ENCODE measurements at regions not wholly inside any gene's neighbourhood (a gene's known extent, or its start where the extent isn't known, plus 50 kb on each side); places are given as distances from the start of the nearest gene placed in this dataset.

- no peak overlapping the region for H3K27ac ChIP-seq (replicated peaks; ENCODE audit: low read length)
- H3K18ac ChIP-seq (ENCODE audit: low read length), result no peak overlapping the region
- H2BK5ac ChIP-seq (ENCODE audit: low read length), result no peak overlapping the region
- no peak overlapping the region for H2AK5ac ChIP-seq (ENCODE audit: low read depth, low read length)
- H3K4me2 ChIP-seq (ENCODE audit: insufficient read depth, low read length, poor library complexity, severe bottlenecking), result no peak overlapping the region
- DNase-seq (ENCODE audit: low spot score), result no peak
- WGBS, 2 donors (ENCODE audit: extremely low coverage in 2 of 2, insufficient read length in 2 of 2, insufficient replicate concordance in 1 of 2), result no CpG with 5 or more reads among the region's 2 CpGs
- no peak overlapping the region for H2BK120ac ChIP-seq (ENCODE audit: low read depth, low read length)
- H2BK12ac ChIP-seq (ENCODE audit: low read length), result no peak overlapping the region
- H4K91ac ChIP-seq (ENCODE audit: low read depth, low read length, poor library complexity), result no peak overlapping the region
- no peaks in the 10 kb centered on the region for H3K79me1 ChIP-seq (ENCODE audit: low read depth, low read length)
- H3K4me1 ChIP-seq (ENCODE audit: control insufficient read depth in 2 of 2, insufficient read depth in 1 of 2, low read depth in 1 of 2, low read length in 2 of 2), result no peaks in the 10 kb centered on the region
- no peak overlapping the region for H3K4me3 ChIP-seq (ENCODE audit: low read length in 2 of 2)
- H3K4ac ChIP-seq (ENCODE audit: low read length), result no peak overlapping the region
- H4K8ac ChIP-seq (ENCODE audit: low read depth, low read length), result no peak overlapping the region
- H3K9me3 ChIP-seq (replicated peaks in 1 of 2; ENCODE audit: control insufficient read depth in 2 of 2, insufficient read depth in 1 of 2, low read depth in 1 of 2, low read length in 2 of 2), result no peaks in the 10 kb centered on the region
- H3K9ac ChIP-seq (ENCODE audit: low read depth, low read length, poor library complexity), result no peak overlapping the region
- no peaks in the 10 kb centered on the region for H3K36me3 ChIP-seq (replicated peaks in 1 of 2; ENCODE audit: control insufficient read depth in 2 of 2, insufficient read depth in 2 of 2, low read length in 2 of 2)
- no peak overlapping the region for H2BK15ac ChIP-seq (ENCODE audit: low read length)
- H2AFZ ChIP-seq (ENCODE audit: low read length), result no peak overlapping the region
- H3K27me3 ChIP-seq (ENCODE audit: control insufficient read depth in 3 of 3, insufficient read depth in 3 of 3, low read depth in 1 of 3, low read length in 3 of 3), result peaks cover 0 to 4% (median 0%) of the 10 kb centered on the region in 3 experiments
- no peak overlapping the region for H3K14ac ChIP-seq (ENCODE audit: low read length)
- H3K23ac ChIP-seq (ENCODE audit: low read depth, low read length, poor library complexity), result no peak overlapping the region
Observed at GRCh38 chr3:59286791-59287531, 237.1 kb upstream of the CFAP20DC start.

- Histone ChIP-seq H3K9me3 (replicated peaks in 1 of 2; ENCODE audit: control insufficient read depth in 2 of 2, insufficient read depth in 1 of 2, low read depth in 1 of 2, low read length in 2 of 2) (no peaks in the 10 kb centered on the region), H2BK120ac (ENCODE audit: low read depth, low read length) (no peak overlapping the region), H3K79me1 (ENCODE audit: low read depth, low read length) (no peaks in the 10 kb centered on the region), H2BK12ac (ENCODE audit: low read length) (no peak overlapping the region), H4K91ac (ENCODE audit: low read depth, low read length, poor library complexity) (no peak overlapping the region), H3K18ac (ENCODE audit: low read length) (no peak overlapping the region), H4K8ac (ENCODE audit: low read depth, low read length) (no peak overlapping the region), H2BK15ac (ENCODE audit: low read length) (no peak overlapping the region), H2BK5ac (ENCODE audit: low read length) (no peak overlapping the region), H3K4me1 (ENCODE audit: control insufficient read depth in 2 of 2, insufficient read depth in 1 of 2, low read depth in 1 of 2, low read length in 2 of 2) (no peaks in the 10 kb centered on the region), H3K9ac (ENCODE audit: low read depth, low read length, poor library complexity) (no peak overlapping the region), H3K14ac (ENCODE audit: low read length) (no peak overlapping the region), H3K36me3 (replicated peaks in 1 of 2; ENCODE audit: control insufficient read depth in 2 of 2, insufficient read depth in 2 of 2, low read length in 2 of 2) (no peaks in the 10 kb centered on the region), H3K4me3 (ENCODE audit: low read length in 2 of 2) (no peak overlapping the region), H3K23ac (ENCODE audit: low read depth, low read length, poor library complexity) (no peak overlapping the region), H2AK5ac (ENCODE audit: low read depth, low read length) (no peak overlapping the region), H3K27me3 (ENCODE audit: control insufficient read depth in 3 of 3, insufficient read depth in 3 of 3, low read depth in 1 of 3, low read length in 3 of 3) (peaks cover 0 to 4% (median 0%) of the 10 kb centered on the region in 3 experiments), H3K4ac (ENCODE audit: low read length) (no peak overlapping the region), H3K27ac (replicated peaks; ENCODE audit: low read length) (no peak overlapping the region), H3K4me2 (ENCODE audit: insufficient read depth, low read length, poor library complexity, severe bottlenecking) (no peak overlapping the region), H2AFZ (ENCODE audit: low read length) (no peak overlapping the region)
- no peak for DNase-seq (ENCODE audit: low spot score)
- no CpG with 5 or more reads among the region's 2 CpGs for WGBS, 2 donors (ENCODE audit: extremely low coverage in 2 of 2, insufficient read length in 2 of 2, insufficient replicate concordance in 1 of 2)
Observed at GRCh38 chr3:59285560-59285959, 235.7 kb upstream of the CFAP20DC start.

- Histone ChIP-seq H3K4ac (ENCODE audit: low read length) (no peak overlapping the region), H3K4me2 (ENCODE audit: insufficient read depth, low read length, poor library complexity, severe bottlenecking) (no peak overlapping the region), H4K8ac (ENCODE audit: low read depth, low read length) (no peak overlapping the region), H3K23ac (ENCODE audit: low read depth, low read length, poor library complexity) (no peak overlapping the region), H2BK5ac (ENCODE audit: low read length) (no peak overlapping the region), H3K4me1 (ENCODE audit: control insufficient read depth in 2 of 2, insufficient read depth in 1 of 2, low read depth in 1 of 2, low read length in 2 of 2) (no peaks in the 10 kb centered on the region), H2BK15ac (ENCODE audit: low read length) (no peak overlapping the region), H3K27me3 (ENCODE audit: control insufficient read depth in 3 of 3, insufficient read depth in 3 of 3, low read depth in 1 of 3, low read length in 3 of 3) (peaks cover 0 to 4% (median 0%) of the 10 kb centered on the region in 3 experiments), H2AK5ac (ENCODE audit: low read depth, low read length) (no peak overlapping the region), H3K9me3 (replicated peaks in 1 of 2; ENCODE audit: control insufficient read depth in 2 of 2, insufficient read depth in 1 of 2, low read depth in 1 of 2, low read length in 2 of 2) (no peaks in the 10 kb centered on the region), H4K91ac (ENCODE audit: low read depth, low read length, poor library complexity) (no peak overlapping the region), H3K27ac (replicated peaks; ENCODE audit: low read length) (no peak overlapping the region), H3K18ac (ENCODE audit: low read length) (no peak overlapping the region), H2BK120ac (ENCODE audit: low read depth, low read length) (no peak overlapping the region), H2BK12ac (ENCODE audit: low read length) (no peak overlapping the region), H3K9ac (ENCODE audit: low read depth, low read length, poor library complexity) (no peak overlapping the region), H3K4me3 (ENCODE audit: low read length in 2 of 2) (no peak overlapping the region), H3K79me1 (ENCODE audit: low read depth, low read length) (no peaks in the 10 kb centered on the region), H3K14ac (ENCODE audit: low read length) (no peak overlapping the region), H2AFZ (ENCODE audit: low read length) (no peak overlapping the region), H3K36me3 (replicated peaks in 1 of 2; ENCODE audit: control insufficient read depth in 2 of 2, insufficient read depth in 2 of 2, low read length in 2 of 2) (no peaks in the 10 kb centered on the region)
- no CpG with 5 or more reads among the region's 1 CpG for WGBS, 2 donors (ENCODE audit: extremely low coverage in 2 of 2, insufficient read length in 2 of 2, insufficient replicate concordance in 1 of 2)
- no peak for DNase-seq (ENCODE audit: low spot score)
Observed at GRCh38 chr3:59284926-59285325, 235.1 kb upstream of the CFAP20DC start.

GRCh38 chr3:59280113-59280512, 230.3 kb upstream of the CFAP20DC start:
- Histone ChIP-seq H2BK5ac (ENCODE audit: low read length) (no peak overlapping the region), H2AFZ (ENCODE audit: low read length) (no peak overlapping the region), H3K79me1 (ENCODE audit: low read depth, low read length) (no peaks in the 10 kb centered on the region), H3K27ac (replicated peaks; ENCODE audit: low read length) (no peak overlapping the region), H2BK120ac (ENCODE audit: low read depth, low read length) (no peak overlapping the region), H3K18ac (ENCODE audit: low read length) (no peak overlapping the region), H2BK12ac (ENCODE audit: low read length) (no peak overlapping the region), H3K9me3 (replicated peaks in 1 of 2; ENCODE audit: control insufficient read depth in 2 of 2, insufficient read depth in 1 of 2, low read depth in 1 of 2, low read length in 2 of 2) (no peaks in the 10 kb centered on the region), H3K14ac (ENCODE audit: low read length) (no peak overlapping the region), H3K4me3 (ENCODE audit: low read length in 2 of 2) (no peak overlapping the region), H3K23ac (ENCODE audit: low read depth, low read length, poor library complexity) (no peak overlapping the region), H4K91ac (ENCODE audit: low read depth, low read length, poor library complexity) (no peak overlapping the region), H2AK5ac (ENCODE audit: low read depth, low read length) (no peak overlapping the region), H3K9ac (ENCODE audit: low read depth, low read length, poor library complexity) (no peak overlapping the region), H3K36me3 (replicated peaks in 1 of 2; ENCODE audit: control insufficient read depth in 2 of 2, insufficient read depth in 2 of 2, low read length in 2 of 2) (no peaks in the 10 kb centered on the region), H3K27me3 (ENCODE audit: control insufficient read depth in 3 of 3, insufficient read depth in 3 of 3, low read depth in 1 of 3, low read length in 3 of 3) (no peaks in the 10 kb centered on the region), H2BK15ac (ENCODE audit: low read length) (no peak overlapping the region), H3K4ac (ENCODE audit: low read length) (no peak overlapping the region), H3K4me1 (ENCODE audit: control insufficient read depth in 2 of 2, insufficient read depth in 1 of 2, low read depth in 1 of 2, low read length in 2 of 2) (no peaks in the 10 kb centered on the region), H3K4me2 (ENCODE audit: insufficient read depth, low read length, poor library complexity, severe bottlenecking) (no peak overlapping the region), H4K8ac (ENCODE audit: low read depth, low read length) (no peak overlapping the region)
- DNase-seq (ENCODE audit: low spot score), result no peak
- WGBS, 2 donors (ENCODE audit: extremely low coverage in 2 of 2, insufficient read length in 2 of 2, insufficient replicate concordance in 1 of 2), result no CpG with 5 or more reads among the region's 2 CpGs

Measured in neuronal stem cell (in vitro differentiated cells).